ENCODE measurements at regions not wholly inside any gene's neighbourhood (a gene's known extent, or its start where the extent isn't known, plus 50 kb on each side); places are given as distances from the start of the nearest gene placed in this dataset.
"Not testable (repeated sequence)": the region's sequence is repeated elsewhere in the genome, so short reads cannot be mapped to it uniquely, and the experiment has no call there.

- no peaks in the 10 kb centered on the region for H3K36me3 ChIP-seq (ENCODE audit: control insufficient read depth in 2 of 2, insufficient read depth in 2 of 2, low read length in 1 of 2)
- no peaks in the 10 kb centered on the region for H3K27me3 ChIP-seq (ENCODE audit: control insufficient read depth in 2 of 2, insufficient read depth in 1 of 2, low read length in 1 of 2)
- H3K9me3 ChIP-seq (ENCODE audit: control insufficient read depth in 2 of 2, insufficient read depth in 1 of 2, low read length in 1 of 2) = no peaks in the 10 kb centered on the region
- DNase-seq (ENCODE audit: low read depth in 6 of 9, low spot score in 9 of 9) = no peak
- H3K4me3 ChIP-seq (ENCODE audit: low read length in 2 of 2) = no peak overlapping the region
- H3K4me1 ChIP-seq (ENCODE audit: control insufficient read depth in 2 of 2, insufficient read depth in 2 of 2, low read length in 2 of 2) = no peaks in the 10 kb centered on the region
- H3K27ac ChIP-seq (ENCODE audit: low read depth in 1 of 2, low read length in 1 of 2) = no peak overlapping the region
- WGBS = 89% methylated on average over 3 of the region's 3 CpGs
Measured at GRCh38 chr3:86438544-86438943, 552.4 kb downstream of the VGLL3 start.

GRCh38 chr3:86427343-86427742 lies 563.6 kb downstream of the VGLL3 start:
- H3K36me3 ChIP-seq (ENCODE audit: control insufficient read depth in 2 of 2, insufficient read depth in 2 of 2, low read length in 1 of 2) = no peaks in the 10 kb centered on the region
- no peaks in the 10 kb centered on the region for H3K9me3 ChIP-seq (ENCODE audit: control insufficient read depth in 2 of 2, insufficient read depth in 1 of 2, low read length in 1 of 2)
- DNase-seq (ENCODE audit: low read depth in 6 of 9, low spot score in 9 of 9) = no peak
- H3K27ac ChIP-seq (ENCODE audit: low read depth in 1 of 2, low read length in 1 of 2) = no peak overlapping the region
- WGBS = 89% methylated on average over 2 of the region's 2 CpGs
- H3K4me3 ChIP-seq (ENCODE audit: low read length in 2 of 2) = no peak overlapping the region
- no peaks in the 10 kb centered on the region for H3K27me3 ChIP-seq (ENCODE audit: control insufficient read depth in 2 of 2, insufficient read depth in 1 of 2, low read length in 1 of 2)
- H3K4me1 ChIP-seq (ENCODE audit: control insufficient read depth in 2 of 2, insufficient read depth in 2 of 2, low read length in 2 of 2) = no peaks in the 10 kb centered on the region

GRCh38 chr3:86420990-86421739 lies 569.8 kb downstream of the VGLL3 start:
- no peaks in the 10 kb centered on the region for H3K27me3 ChIP-seq (ENCODE audit: control insufficient read depth in 2 of 2, insufficient read depth in 1 of 2, low read length in 1 of 2)
- H3K4me3 ChIP-seq (ENCODE audit: low read length in 2 of 2) = no peak overlapping the region
- H3K36me3 ChIP-seq (ENCODE audit: control insufficient read depth in 2 of 2, insufficient read depth in 2 of 2, low read length in 1 of 2) = no peaks in the 10 kb centered on the region
- 89% methylated on average over 24 of the region's 24 CpGs for WGBS
- H3K4me1 ChIP-seq (ENCODE audit: control insufficient read depth in 2 of 2, insufficient read depth in 2 of 2, low read length in 2 of 2) = no peaks in the 10 kb centered on the region
- no peak overlapping the region for H3K27ac ChIP-seq (ENCODE audit: low read depth in 1 of 2, low read length in 1 of 2)
- peaks cover 0 to 4% of the 10 kb centered on the region in 2 donors for H3K9me3 ChIP-seq (ENCODE audit: control insufficient read depth in 2 of 2, insufficient read depth in 1 of 2, low read length in 1 of 2)
- no peak for DNase-seq (ENCODE audit: low read depth in 6 of 9, low spot score in 9 of 9)

GRCh38 chr3:86418861-86419260 lies 572.1 kb downstream of the VGLL3 start:
- H3K4me1 ChIP-seq (ENCODE audit: control insufficient read depth in 2 of 2, insufficient read depth in 2 of 2, low read length in 2 of 2) = no peaks in the 10 kb centered on the region
- no peak for DNase-seq (ENCODE audit: low read depth in 6 of 9, low spot score in 9 of 9)

GRCh38 chr3:86416334-86416733 lies 574.6 kb downstream of the VGLL3 start:
- Histone ChIP-seq H3K27ac (ENCODE audit: low read depth in 1 of 2, low read length in 1 of 2) (no peak overlapping the region), H3K4me3 (ENCODE audit: low read length in 2 of 2) (no peak overlapping the region), H3K36me3 (ENCODE audit: control insufficient read depth in 2 of 2, insufficient read depth in 2 of 2, low read length in 1 of 2) (no peaks in the 10 kb centered on the region), H3K27me3 (ENCODE audit: control insufficient read depth in 2 of 2, insufficient read depth in 1 of 2, low read length in 1 of 2) (no peaks in the 10 kb centered on the region), H3K4me1 (ENCODE audit: control insufficient read depth in 2 of 2, insufficient read depth in 2 of 2, low read length in 2 of 2) (no peaks in the 10 kb centered on the region), H3K9me3 (ENCODE audit: control insufficient read depth in 2 of 2, insufficient read depth in 1 of 2, low read length in 1 of 2) (peaks cover 0 to 4% of the 10 kb centered on the region in 2 donors)
- 97% methylated on average over 3 of the region's 3 CpGs for WGBS
- DNase-seq (ENCODE audit: low read depth in 6 of 9, low spot score in 9 of 9) = no peak

More at GRCh38 chr3:86418861-86419260, 572.1 kb downstream of the VGLL3 start:
- Histone ChIP-seq H3K27me3 (ENCODE audit: control insufficient read depth in 2 of 2, insufficient read depth in 1 of 2, low read length in 1 of 2) (no peaks in the 10 kb centered on the region), H3K27ac (ENCODE audit: low read depth in 1 of 2, low read length in 1 of 2) (no peak overlapping the region), H3K36me3 (ENCODE audit: control insufficient read depth in 2 of 2, insufficient read depth in 2 of 2, low read length in 1 of 2) (no peaks in the 10 kb centered on the region), H3K9me3 (ENCODE audit: control insufficient read depth in 2 of 2, insufficient read depth in 1 of 2, low read length in 1 of 2) (peaks cover 0 to 4% of the 10 kb centered on the region in 2 donors), H3K4me3 (ENCODE audit: low read length in 2 of 2) (no peak overlapping the region)
- 87% methylated on average over 2 of the region's 2 CpGs for WGBS

GRCh38 chr3:86413645-86414044 lies 577.3 kb downstream of the VGLL3 start:
- WGBS = 41% methylated on average over 2 of the region's 2 CpGs
- Histone ChIP-seq H3K27ac (ENCODE audit: low read depth in 1 of 2, low read length in 1 of 2) (no peak overlapping the region), H3K4me3 (ENCODE audit: low read length in 2 of 2) (no peak overlapping the region), H3K4me1 (ENCODE audit: control insufficient read depth in 2 of 2, insufficient read depth in 2 of 2, low read length in 2 of 2) (no peaks in the 10 kb centered on the region), H3K9me3 (ENCODE audit: control insufficient read depth in 2 of 2, insufficient read depth in 1 of 2, low read length in 1 of 2) (no peaks in the 10 kb centered on the region), H3K27me3 (ENCODE audit: control insufficient read depth in 2 of 2, insufficient read depth in 1 of 2, low read length in 1 of 2) (no peaks in the 10 kb centered on the region), H3K36me3 (ENCODE audit: control insufficient read depth in 2 of 2, insufficient read depth in 2 of 2, low read length in 1 of 2) (no peaks in the 10 kb centered on the region)
- DNase-seq (ENCODE audit: low read depth in 6 of 9, low spot score in 9 of 9) = no peak

- Histone ChIP-seq H3K4me1 (ENCODE audit: control insufficient read depth in 2 of 2, insufficient read depth in 2 of 2, low read length in 2 of 2) (no peaks in the 10 kb centered on the region), H3K27me3 (ENCODE audit: control insufficient read depth in 2 of 2, insufficient read depth in 1 of 2, low read length in 1 of 2) (no peaks in the 10 kb centered on the region), H3K9me3 (ENCODE audit: control insufficient read depth in 2 of 2, insufficient read depth in 1 of 2, low read length in 1 of 2) (no peaks in the 10 kb centered on the region), H3K36me3 (ENCODE audit: control insufficient read depth in 2 of 2, insufficient read depth in 2 of 2, low read length in 1 of 2) (no peaks in the 10 kb centered on the region), H3K27ac (ENCODE audit: low read depth in 1 of 2, low read length in 1 of 2) (no peak overlapping the region), H3K4me3 (ENCODE audit: low read length in 2 of 2) (no peak overlapping the region)
- 66% methylated on average over 2 of the region's 2 CpGs for WGBS
- no peak for DNase-seq (ENCODE audit: low read depth in 6 of 9, low spot score in 9 of 9)
Measured at GRCh38 chr3:86410587-86410986, 580.4 kb downstream of the VGLL3 start.

GRCh38 chr3:86389759-86390158 lies 601.2 kb downstream of the VGLL3 start:
- not testable (repeated sequence) for H3K4me3 ChIP-seq (ENCODE audit: low read length in 2 of 2); DNase-seq (ENCODE audit: low read depth in 6 of 9, low spot score in 9 of 9); H3K4me1 ChIP-seq (ENCODE audit: control insufficient read depth in 2 of 2, insufficient read depth in 2 of 2, low read length in 2 of 2); H3K27ac ChIP-seq (ENCODE audit: low read depth in 1 of 2, low read length in 1 of 2); H3K27me3 ChIP-seq (ENCODE audit: control insufficient read depth in 2 of 2, insufficient read depth in 1 of 2, low read length in 1 of 2); H3K9me3 ChIP-seq (ENCODE audit: control insufficient read depth in 2 of 2, insufficient read depth in 1 of 2, low read length in 1 of 2); H3K36me3 ChIP-seq (ENCODE audit: control insufficient read depth in 2 of 2, insufficient read depth in 2 of 2, low read length in 1 of 2)
- WGBS = 57% methylated on average over 5 of the region's 5 CpGs

- 90% methylated on average over 4 of the region's 4 CpGs for WGBS
- H3K27ac ChIP-seq (ENCODE audit: low read depth in 1 of 2, low read length in 1 of 2) = no peak overlapping the region
- DNase-seq (ENCODE audit: low read depth in 6 of 9, low spot score in 9 of 9) = no peak
- no peaks in the 10 kb centered on the region for H3K27me3 ChIP-seq (ENCODE audit: control insufficient read depth in 2 of 2, insufficient read depth in 1 of 2, low read length in 1 of 2)
- H3K36me3 ChIP-seq (ENCODE audit: control insufficient read depth in 2 of 2, insufficient read depth in 2 of 2, low read length in 1 of 2) = no peaks in the 10 kb centered on the region
- H3K9me3 ChIP-seq (ENCODE audit: control insufficient read depth in 2 of 2, insufficient read depth in 1 of 2, low read length in 1 of 2) = no peaks in the 10 kb centered on the region
- H3K4me3 ChIP-seq (ENCODE audit: low read length in 2 of 2) = no peak overlapping the region
- H3K4me1 ChIP-seq (ENCODE audit: control insufficient read depth in 2 of 2, insufficient read depth in 2 of 2, low read length in 2 of 2) = no peaks in the 10 kb centered on the region
Measured at GRCh38 chr3:86388820-86389219, 602.1 kb downstream of the VGLL3 start.
